Fibroblast of lung (primary cell): ENCODE measurements at regions not wholly inside any gene's neighbourhood (a gene's known extent, or its start where the extent isn't known, plus 50 kb on each side); places are given as distances from the start of the nearest gene placed in this dataset.

Experiments used
- CTCF ChIP-seq, 2 donors: IDR thresholded peaks in 1 of 2; conservative IDR thresholded peaks in 1 of 2; 1 replicate in 1 of 2; 2 replicates in 1 of 2; pipeline ENCODE4 v1.5.1; 2011 to 2012; ENCODE audit warnings: low read length in 2 of 2, control low read depth in 1 of 2, inconsistent platforms in 1 of 2, low read depth in 1 of 2, mild to moderate bottlenecking in 1 of 2
- EZH2 ChIP-seq: IDR thresholded peaks from 2 replicates; pipeline ENCODE4 v1.5.1; 2012; ENCODE audit warnings: low read length, control low read depth, mild to moderate bottlenecking; ENCODE audit errors: missing control alignments

GRCh38 chr1:209425959-209426358, 157.6 kb upstream of the CAMK1G start:
- TF ChIP-seq CTCF (conservative IDR thresholded peaks at IDR 0.05 in 1 of 2, IDR thresholded peaks at IDR 0.05 in 1 of 2; ENCODE audit: low read depth in 1 of 2, low read length in 2 of 2) (no peak), EZH2 (no peak)
